Heart left ventricle (tissue), 16 donors: ENCODE measurements at regions not wholly inside any gene's neighbourhood (a gene's known extent, or its start where the extent isn't known, plus 50 kb on each side); places are given as distances from the start of the nearest gene placed in this dataset.
"Not testable (repeated sequence)": the region's sequence is repeated elsewhere in the genome, so short reads cannot be mapped to it uniquely, and the experiment has no call there.

Experiments used
- ATAC-seq, 4 donors: fragments of 200-7000 bp; cut with Tn5 transposase; one replicate each; pipeline ENCODE4 v1.9.1; 2020 to 2022; ENCODE audit warnings: moderate library complexity in 4 of 4, mild to moderate bottlenecking in 3 of 4, moderate number of reproducible peaks in 1 of 4
- DNase-seq, 5 donors: peaks; one replicate each; pipeline ENCODE4 v3.0.0-alpha.2; 2020
- H3K27ac ChIP-seq, 12 donors: fragments of 200-600 bp; sonication (generic) in 4 of 12; one replicate each; pipeline versions ENCODE4 v1.5.0 to v1.8.0; 2016 to 2022; ENCODE audit warnings: mild to moderate bottlenecking in 2 of 12
- H3K27me3 ChIP-seq, 9 donors: fragments of 200-600 bp; sonication (generic) in 2 of 9; one replicate each; pipeline versions ENCODE4 v1.5.1 to v1.8.0; 2016 to 2022; ENCODE audit warnings: mild to moderate bottlenecking in 3 of 9
- H3K36me3 ChIP-seq, 9 donors: fragments of 200-600 bp; sonication (generic) in 2 of 9; one replicate each; pipeline versions ENCODE4 v1.5.0 to v1.8.0; 2018 to 2022; ENCODE audit warnings: mild to moderate bottlenecking in 2 of 9
- H3K4me1 ChIP-seq, 12 donors: fragments of 200-600 bp; sonication (generic) in 4 of 12; one replicate each; pipeline versions ENCODE4 v1.5.0 to v1.8.0; 2016 to 2022; ENCODE audit warnings: mild to moderate bottlenecking in 3 of 12
- H3K4me3 ChIP-seq, 12 donors: fragments of 200-600 bp; sonication (generic) in 4 of 12; one replicate each; pipeline versions ENCODE4 v1.5.0 to v1.8.0; 2017 to 2022; ENCODE audit warnings: mild to moderate bottlenecking in 9 of 12, moderate library complexity in 4 of 12
- H3K9me3 ChIP-seq, 12 donors: fragments of 200-600 bp; sonication (generic) in 4 of 12; one replicate each; pipeline versions ENCODE4 v1.5.0 to v1.8.0; 2016 to 2022; ENCODE audit warnings: mild to moderate bottlenecking in 1 of 12
- POLR2A ChIP-seq, 2 donors: fragments of 450-650 bp; IDR thresholded peaks; one replicate each; pipeline ENCODE4 v1.6.1; 2017; ENCODE audit warnings: antibody characterized with exemption in 2 of 2, mild to moderate bottlenecking in 2 of 2, moderate library complexity in 2 of 2
- WGBS, 4 donors: extraction: QIAGEN DNeasy Blood & Tissue Kit in 2 of 4; methylation state at CpG; one replicate each; pipeline versions ENCODE4 v1.1.5 to v1.1.7; 2013 to 2018; 5-methylcytosine and 5-hydroxymethylcytosine counted together
- intact Hi-C, 10 donors: fragments of 100-400 bp; cut with DNase I; formaldehyde crosslinking; loops; one replicate each; pipeline versions ENCODE4 v1.11.1 to v1.14.2; 2022
- TF ChIP-seq, protein P1 (sequence below), 12 donors: fragments of 200-600 bp; sonication (generic) in 4 of 12; IDR thresholded peaks; one replicate each; pipeline versions ENCODE4 v1.5.0 to v1.8.0; 2018 to 2022; ENCODE audit warnings: antibody characterized with exemption in 12 of 12, mild to moderate bottlenecking in 5 of 12
- donor health status: ischemic (EF 13 %, LVEDD 7.1; RV severe dilation, severe dysfunction).
- donor health status: healthy with polysubstance abuse.
- donor health status: DM: no; HTN: yes; CAD: no.
- donor health status: DM: no; HTN: no; CAD: no.
- donor health status: ischemic (EF 25% LVEDD 6.9; RV normal size, moderate dysfunction).
- donor health status: ischemic (EF 25% LVEDD 5.7; RV mildly dilated, moderate dysfunction).
- donor health status: healthy.
- donor health status: DM: yes; HTN: yes; CAD: no.
- donor health status: ischemic (EF 35%, LVEDD 5.7; RV mildly dilated, moderate dysfunction).
- donor health status: nonischemic (EF 11% LVEDD 7.7; RV severe dilation, severe dysfunction).
- donor health status: DM: yes; HTN: yes; CAD: no.
- donor health status: PGD.
- donor health status: ischemic (EF 29% LVEDD 5.4; RV normal size, mild dysfunction).
- donor health status: nonischemic (EF 23%, LVEDD 6.1; RV moderate dilation, normal function).

DNA sequence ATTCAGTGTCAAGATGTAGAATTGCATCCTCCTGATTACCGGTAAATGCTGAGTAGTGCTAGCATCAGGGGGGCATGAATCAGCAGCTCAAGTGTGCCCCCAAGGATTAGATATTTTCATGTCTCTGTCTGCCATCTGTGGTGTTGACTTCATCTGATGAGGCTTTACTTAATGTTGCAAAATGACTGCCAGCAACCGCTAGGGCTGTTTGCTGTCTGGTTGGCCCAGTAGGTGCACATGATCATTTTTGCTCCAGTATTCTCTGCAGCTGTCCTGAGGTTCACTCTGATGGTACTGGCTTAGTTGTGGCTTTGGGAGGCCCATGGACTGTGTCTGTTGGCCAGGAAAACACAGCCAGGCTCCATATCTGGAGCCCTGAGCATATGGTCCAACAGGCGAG is 316.4 kb downstream of the SOX2 start:
- ATAC-seq (no peak), DNase-seq (no peak)
- Histone ChIP-seq H3K4me1 (no peaks in the 10 kb centered on the region), H3K4me3 (no peak overlapping the region), H3K9me3 (no peaks in the 10 kb centered on the region), H3K36me3 (no peaks in the 10 kb centered on the region), H3K27ac (no peak overlapping the region), H3K27me3 (no peaks in the 10 kb centered on the region)
- no peak for TF ChIP-seq POLR2A (IDR thresholded peaks at IDR 0.05)
- TF ChIP-seq, protein P1, sequence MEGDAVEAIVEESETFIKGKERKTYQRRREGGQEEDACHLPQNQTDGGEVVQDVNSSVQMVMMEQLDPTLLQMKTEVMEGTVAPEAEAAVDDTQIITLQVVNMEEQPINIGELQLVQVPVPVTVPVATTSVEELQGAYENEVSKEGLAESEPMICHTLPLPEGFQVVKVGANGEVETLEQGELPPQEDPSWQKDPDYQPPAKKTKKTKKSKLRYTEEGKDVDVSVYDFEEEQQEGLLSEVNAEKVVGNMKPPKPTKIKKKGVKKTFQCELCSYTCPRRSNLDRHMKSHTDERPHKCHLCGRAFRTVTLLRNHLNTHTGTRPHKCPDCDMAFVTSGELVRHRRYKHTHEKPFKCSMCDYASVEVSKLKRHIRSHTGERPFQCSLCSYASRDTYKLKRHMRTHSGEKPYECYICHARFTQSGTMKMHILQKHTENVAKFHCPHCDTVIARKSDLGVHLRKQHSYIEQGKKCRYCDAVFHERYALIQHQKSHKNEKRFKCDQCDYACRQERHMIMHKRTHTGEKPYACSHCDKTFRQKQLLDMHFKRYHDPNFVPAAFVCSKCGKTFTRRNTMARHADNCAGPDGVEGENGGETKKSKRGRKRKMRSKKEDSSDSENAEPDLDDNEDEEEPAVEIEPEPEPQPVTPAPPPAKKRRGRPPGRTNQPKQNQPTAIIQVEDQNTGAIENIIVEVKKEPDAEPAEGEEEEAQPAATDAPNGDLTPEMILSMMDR (IDR thresholded peaks at IDR 0.05) = no peak
- 60 to 76% (median 72%) methylated on average over 3 of the region's 3 CpGs for WGBS, 4 donors
- intact Hi-C loops = no loop called here

DNA sequence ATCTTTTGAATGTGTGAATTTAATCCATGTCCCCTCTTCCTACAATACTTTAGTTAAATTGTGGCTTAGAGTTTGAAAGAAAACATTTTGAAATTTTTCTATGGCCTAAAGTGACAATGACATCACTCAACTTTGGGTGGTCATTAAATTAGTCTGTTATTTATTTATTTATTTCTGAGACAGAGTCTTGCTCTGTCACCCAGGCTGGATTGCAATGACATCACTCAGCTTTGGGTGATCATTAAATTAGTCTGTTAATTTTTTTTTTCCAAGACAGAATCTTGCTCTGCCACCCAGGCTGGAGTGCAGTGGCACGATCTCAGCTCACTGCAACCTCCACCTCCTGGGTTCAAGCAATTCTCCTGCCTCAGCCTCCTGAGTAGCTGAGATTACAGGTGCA is 322.5 kb downstream of the SOX2 start:
- H3K36me3 ChIP-seq, H3K9me3 ChIP-seq, ATAC-seq, DNase-seq, intact Hi-C loops, H3K27me3 ChIP-seq, H3K4me1 ChIP-seq, H3K4me3 ChIP-seq, H3K27ac ChIP-seq: not testable (repeated sequence)
- 62 to 72% (median 65%) methylated on average over 1 of the region's 1 CpG for WGBS, 4 donors

DNA sequence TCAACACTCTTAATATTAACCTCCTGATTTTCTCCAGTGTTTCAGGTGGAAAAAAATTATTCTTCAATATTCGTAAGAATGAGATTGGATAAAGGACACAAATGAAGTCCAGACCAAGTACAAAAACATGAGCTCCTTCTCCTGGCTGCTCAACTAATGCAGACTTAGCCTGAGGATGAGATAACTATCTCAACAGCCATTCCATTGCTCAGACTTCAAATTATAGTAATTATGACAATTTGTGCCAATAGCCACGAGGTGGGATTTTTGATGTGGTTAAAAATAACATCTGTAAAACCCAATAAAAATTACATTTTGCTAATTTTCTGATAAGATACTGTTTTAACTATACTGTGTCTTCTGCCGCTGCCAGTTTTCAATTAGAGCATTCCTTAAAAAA is 323.6 kb downstream of the SOX2 start:
- WGBS, 4 donors = 65 to 73% (median 70%) methylated on average over 3 of the region's 3 CpGs
- intact Hi-C loops = no loop called here

DNA sequence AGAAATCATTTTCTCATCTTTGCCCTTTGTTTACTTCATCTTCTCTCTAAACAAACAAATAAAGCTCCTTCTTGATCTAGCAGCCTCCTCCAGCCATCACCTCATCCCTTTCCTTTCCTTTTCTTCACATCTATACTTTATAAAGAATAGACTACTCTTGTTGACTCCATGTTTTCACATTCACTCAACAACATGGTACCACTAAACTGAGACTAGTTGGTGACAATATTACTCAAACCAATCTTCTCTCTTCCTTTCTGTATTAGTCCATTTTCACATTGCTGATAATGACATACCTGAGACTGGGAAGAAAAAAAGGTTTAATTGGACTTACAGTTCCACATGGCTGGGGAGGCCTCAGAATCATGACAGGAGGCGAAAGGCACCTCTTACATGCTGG is 324.7 kb downstream of the SOX2 start:
- intact Hi-C loops = no loop called here

More for the DNA sequence above, 323.6 kb downstream of the SOX2 start:
- TF ChIP-seq POLR2A (IDR thresholded peaks at IDR 0.05) = no peak
- TF ChIP-seq, protein P1 (IDR thresholded peaks at IDR 0.05) = no peak
- Histone ChIP-seq H3K4me3 (no peak overlapping the region), H3K9me3 (no peaks in the 10 kb centered on the region), H3K27ac (no peak overlapping the region), H3K27me3 (no peaks in the 10 kb centered on the region), H3K4me1 (no peaks in the 10 kb centered on the region), H3K36me3 (no peaks in the 10 kb centered on the region)
- ATAC-seq (no peak), DNase-seq (no peak)

More for the DNA sequence above, 324.7 kb downstream of the SOX2 start:
- H3K9me3 ChIP-seq = no peaks in the 10 kb centered on the region
- H3K36me3 ChIP-seq = no peaks in the 10 kb centered on the region
- no peak overlapping the region for H3K4me3 ChIP-seq
- ATAC-seq = no peak
- no peak for DNase-seq
- TF ChIP-seq, protein P1 (IDR thresholded peaks at IDR 0.05) = no peak
- TF ChIP-seq POLR2A (IDR thresholded peaks at IDR 0.05) = no peak
- H3K27me3 ChIP-seq = no peaks in the 10 kb centered on the region
- H3K27ac ChIP-seq = no peak overlapping the region
- WGBS, 4 donors = 72 to 87% (median 85%) methylated on average over 1 of the region's 1 CpG
- H3K4me1 ChIP-seq = no peaks in the 10 kb centered on the region
